ENCODE measurements at regions not wholly inside any gene's neighbourhood (a gene's known extent, or its start where the extent isn't known, plus 50 kb on each side); places are given as distances from the start of the nearest gene placed in this dataset. TPM values are rescaled to one million over a fixed set of nuclear protein-coding genes. Genes with fewer than 3 reads are reported as not detected.

- intact Hi-C loops (cut with DNase I), result no loop called here
- H3K4me3 ChIP-seq, result no peak overlapping the region
- H3K36me3 ChIP-seq, result no peaks in the 10 kb centered on the region
- H3K27me3 ChIP-seq, result no peaks in the 10 kb centered on the region
- no peaks in the 10 kb centered on the region for H3K9me3 ChIP-seq
- H3K4me1 ChIP-seq, result peaks cover 2% of the 10 kb centered on the region
- no peak overlapping the region for H3K27ac ChIP-seq
- no peak for TF ChIP-seq POLR2AphosphoS5 (IDR thresholded peaks at IDR 0.05; ENCODE audit: insufficient read depth in 1 of 2, low read depth in 1 of 2)
- TF ChIP-seq CTCF (IDR thresholded peaks at IDR 0.05), result no peak
- TF ChIP-seq POLR2A (IDR thresholded peaks at IDR 0.05), result no peak
- DNase-seq (ENCODE audit: extremely low spot score in 2 of 2), result no peak
These were observed 53.0 kb upstream of the KLF4 start for GRCh38 chr9:107542411-107543157.

- DNase-seq (ENCODE audit: extremely low spot score in 2 of 2), result no peak
- no peaks in the 10 kb centered on the region for H3K36me3 ChIP-seq
- H3K4me3 ChIP-seq, result no peak overlapping the region
- intact Hi-C loops (cut with DNase I), result no loop called here
- TF ChIP-seq POLR2A (IDR thresholded peaks at IDR 0.05) (no peak), POLR2AphosphoS5 (IDR thresholded peaks at IDR 0.05; ENCODE audit: insufficient read depth in 1 of 2, low read depth in 1 of 2) (no peak), CTCF (IDR thresholded peaks at IDR 0.05) (no peak)
- H3K27me3 ChIP-seq, result no peaks in the 10 kb centered on the region
- H3K9me3 ChIP-seq, result no peaks in the 10 kb centered on the region
- H3K4me1 ChIP-seq, result no peaks in the 10 kb centered on the region
- H3K27ac ChIP-seq, result no peak overlapping the region
These were observed 52.0 kb upstream of the KLF4 start for GRCh38 chr9:107541523-107541922.

- H3K4me3 ChIP-seq, result no peak overlapping the region
- no peak for TF ChIP-seq POLR2A (IDR thresholded peaks at IDR 0.05)
- no peak for TF ChIP-seq POLR2AphosphoS5 (IDR thresholded peaks at IDR 0.05; ENCODE audit: insufficient read depth in 1 of 2, low read depth in 1 of 2)
- TF ChIP-seq CTCF (IDR thresholded peaks at IDR 0.05), result no peak
- intact Hi-C loops (cut with DNase I), result no loop called here
- H3K27ac ChIP-seq, result no peak overlapping the region
- no peak for DNase-seq (ENCODE audit: extremely low spot score in 2 of 2)
- H3K27me3 ChIP-seq, result no peaks in the 10 kb centered on the region
- no peaks in the 10 kb centered on the region for H3K9me3 ChIP-seq
- H3K36me3 ChIP-seq, result no peaks in the 10 kb centered on the region
- H3K4me1 ChIP-seq, result no peaks in the 10 kb centered on the region
These were observed 50.6 kb upstream of the KLF4 start for GRCh38 chr9:107540164-107540561.

- Histone ChIP-seq H3K36me3 (no peaks in the 10 kb centered on the region), H3K27me3 (no peaks in the 10 kb centered on the region), H3K4me1 (no peaks in the 10 kb centered on the region), H3K4me3 (no peak overlapping the region), H3K27ac (no peak overlapping the region), H3K9me3 (no peaks in the 10 kb centered on the region)
- TF ChIP-seq POLR2AphosphoS5 (IDR thresholded peaks at IDR 0.05; ENCODE audit: insufficient read depth in 1 of 2, low read depth in 1 of 2), result no peak
- no peak for TF ChIP-seq POLR2A (IDR thresholded peaks at IDR 0.05)
- no peak for TF ChIP-seq CTCF (IDR thresholded peaks at IDR 0.05)
- intact Hi-C loops (cut with DNase I), result no loop called here
- no peak for DNase-seq (ENCODE audit: extremely low spot score in 2 of 2)
These were observed 50.0 kb upstream of the KLF4 start for GRCh38 chr9:107539427-107540163.

Small RNAs in the stretch of these regions (small RNA-seq; reads per million reads assigned to genes)
- gene RN7SL659P, result not detected
- gene RNA5SP293, result not detected
- gene RNU6-1064P, result not detected
- not detected for gene RNU6-996P

All from vagina (tissue), 2 donors.